Coronary artery (tissue), 2 donors: ENCODE measurements at regions not wholly inside any gene's neighbourhood (a gene's known extent, or its start where the extent isn't known, plus 50 kb on each side); places are given as distances from the start of the nearest gene placed in this dataset.

ENCODE experiments used
- DNase-seq: peaks from one replicate; pipeline ENCODE4 v3.0.0-alpha.2; 2017; ENCODE audit warnings: low spot score
- H3K27ac ChIP-seq, 2 donors: fragments of 200-600 bp; sonication (generic); one replicate each; pipeline ENCODE4 v1.5.1; 2016 to 2019
- H3K4me3 ChIP-seq: fragments of 200-600 bp; sonication (generic); 2 replicates; pipeline ENCODE4 v1.5.1; 2016; ENCODE audit warnings: mild to moderate bottlenecking, moderate library complexity
- TF ChIP-seq, protein P1 (sequence below): fragments of 200-600 bp; sonication (generic); IDR thresholded peaks from one replicate; pipeline ENCODE4 v1.5.1; 2019; ENCODE audit warnings: antibody characterized with exemption

DNA sequence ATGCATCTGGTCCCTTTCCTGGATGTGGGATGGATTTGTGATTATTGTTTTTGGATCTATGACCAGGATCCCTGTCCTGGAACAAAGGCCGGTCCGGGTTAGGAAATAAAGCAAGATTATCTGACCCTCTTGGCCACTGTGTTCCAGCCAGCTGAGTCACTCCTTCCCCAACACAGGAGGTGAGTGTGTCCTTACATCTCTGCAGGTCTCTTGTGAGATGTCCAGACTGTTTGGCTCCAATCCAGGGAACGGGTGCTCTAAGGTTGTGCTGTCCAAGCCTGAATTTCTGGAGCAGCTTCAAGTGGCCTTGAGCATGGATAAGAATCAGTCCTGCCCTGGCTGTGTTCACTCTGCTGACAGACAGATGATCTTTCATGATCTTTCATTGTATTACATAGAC lies 136.5 kb upstream of the CCL2 start:
- Histone ChIP-seq H3K27ac (no peak overlapping the region), H3K4me3 (no peak overlapping the region)
- TF ChIP-seq, protein P1, sequence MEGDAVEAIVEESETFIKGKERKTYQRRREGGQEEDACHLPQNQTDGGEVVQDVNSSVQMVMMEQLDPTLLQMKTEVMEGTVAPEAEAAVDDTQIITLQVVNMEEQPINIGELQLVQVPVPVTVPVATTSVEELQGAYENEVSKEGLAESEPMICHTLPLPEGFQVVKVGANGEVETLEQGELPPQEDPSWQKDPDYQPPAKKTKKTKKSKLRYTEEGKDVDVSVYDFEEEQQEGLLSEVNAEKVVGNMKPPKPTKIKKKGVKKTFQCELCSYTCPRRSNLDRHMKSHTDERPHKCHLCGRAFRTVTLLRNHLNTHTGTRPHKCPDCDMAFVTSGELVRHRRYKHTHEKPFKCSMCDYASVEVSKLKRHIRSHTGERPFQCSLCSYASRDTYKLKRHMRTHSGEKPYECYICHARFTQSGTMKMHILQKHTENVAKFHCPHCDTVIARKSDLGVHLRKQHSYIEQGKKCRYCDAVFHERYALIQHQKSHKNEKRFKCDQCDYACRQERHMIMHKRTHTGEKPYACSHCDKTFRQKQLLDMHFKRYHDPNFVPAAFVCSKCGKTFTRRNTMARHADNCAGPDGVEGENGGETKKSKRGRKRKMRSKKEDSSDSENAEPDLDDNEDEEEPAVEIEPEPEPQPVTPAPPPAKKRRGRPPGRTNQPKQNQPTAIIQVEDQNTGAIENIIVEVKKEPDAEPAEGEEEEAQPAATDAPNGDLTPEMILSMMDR, result no peak
- DNase-seq, result peak; percentile 31

DNA sequence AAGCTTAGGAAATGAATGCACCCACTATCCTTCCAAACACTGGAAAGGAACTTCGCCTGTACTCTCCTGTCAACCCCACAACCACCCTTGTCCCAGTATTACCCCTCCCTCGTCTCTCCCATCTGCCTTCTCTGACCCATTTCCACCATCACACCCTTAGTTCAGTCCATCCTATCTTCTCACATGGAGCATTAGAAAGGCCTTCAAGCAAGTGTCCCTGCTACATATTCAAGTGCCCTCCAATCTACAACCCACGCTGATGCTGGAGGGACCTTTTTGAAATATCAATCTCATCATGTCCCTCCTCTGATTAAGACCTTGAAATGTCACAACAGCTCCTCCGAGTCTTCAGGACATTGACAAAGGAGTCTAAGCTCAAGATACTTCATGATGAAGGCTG lies 133.8 kb upstream of the CCL2 start:
- Histone ChIP-seq H3K27ac (no peak overlapping the region), H3K4me3 (no peak overlapping the region)
- TF ChIP-seq, protein P1, result no peak
- DNase-seq, result peak; percentile 7

DNA sequence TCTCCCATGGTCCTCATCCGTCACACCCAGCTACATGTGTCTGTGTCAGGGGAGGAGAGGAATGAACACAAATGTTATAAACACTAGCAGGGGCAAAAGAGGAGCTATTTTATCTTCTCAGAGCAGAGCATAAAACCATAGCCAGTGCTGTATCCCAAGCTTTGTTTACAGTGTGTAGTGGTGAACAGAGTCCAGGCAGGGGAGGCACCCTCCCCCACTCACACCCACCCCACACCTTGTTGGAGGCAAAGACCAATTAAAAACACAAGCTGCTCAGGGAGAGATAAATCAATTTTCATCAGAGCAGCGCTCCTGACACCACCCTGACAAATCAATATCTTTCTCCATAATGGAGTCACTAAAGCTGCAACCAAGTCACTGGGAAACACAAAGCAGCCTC lies 132.6 kb upstream of the CCL2 start:
- DNase-seq, result no peak
- Histone ChIP-seq H3K4me3 (no peak overlapping the region), H3K27ac (no peak overlapping the region)
- TF ChIP-seq, protein P1, result no peak

DNA sequence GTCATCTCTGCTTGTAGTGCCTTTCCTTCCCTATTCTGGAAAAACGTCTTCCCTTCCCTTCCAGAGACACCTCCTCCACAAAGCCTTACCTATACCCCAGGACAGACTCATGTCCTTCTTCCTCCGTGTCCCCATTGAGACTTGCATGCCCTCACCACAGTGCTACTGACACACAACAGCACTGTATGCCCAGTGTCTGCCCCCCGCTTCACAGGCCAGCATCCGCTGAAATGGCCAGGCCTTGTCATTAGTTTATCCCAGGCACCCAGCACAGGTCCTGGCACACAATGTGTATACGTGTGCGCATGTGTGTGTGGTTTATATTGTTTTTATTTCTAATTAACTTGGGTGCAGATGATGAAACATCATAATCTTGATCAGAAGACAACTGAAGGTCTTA lies 130.1 kb upstream of the CCL2 start:
- no peak overlapping the region for H3K27ac ChIP-seq
- TF ChIP-seq, protein P1, result no peak
- no peak overlapping the region for H3K4me3 ChIP-seq
- DNase-seq, result peak; percentile 22

DNA sequence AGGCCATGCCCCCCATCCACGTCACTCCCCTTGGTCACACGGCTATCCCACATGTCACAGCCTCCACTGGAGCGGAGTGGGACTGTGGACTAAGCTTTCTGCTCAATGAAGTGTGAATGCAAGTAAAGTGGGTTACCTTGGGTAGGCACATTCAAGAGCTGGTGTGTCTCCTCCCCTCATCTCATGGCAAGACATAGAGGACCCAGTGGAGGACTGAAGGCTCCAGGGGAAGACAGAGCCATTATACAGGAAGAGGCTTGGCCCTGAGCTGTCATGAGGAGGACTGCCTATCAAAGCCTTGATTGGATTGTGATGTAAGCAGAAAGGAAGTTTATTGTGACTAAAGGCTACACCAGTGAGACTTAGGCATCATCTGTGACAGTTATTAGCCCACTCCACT lies 129.2 kb upstream of the CCL2 start:
- no peak overlapping the region for H3K27ac ChIP-seq
- no peak overlapping the region for H3K4me3 ChIP-seq
- DNase-seq, result peak; percentile 66
- TF ChIP-seq, protein P1, result no peak

DNA sequence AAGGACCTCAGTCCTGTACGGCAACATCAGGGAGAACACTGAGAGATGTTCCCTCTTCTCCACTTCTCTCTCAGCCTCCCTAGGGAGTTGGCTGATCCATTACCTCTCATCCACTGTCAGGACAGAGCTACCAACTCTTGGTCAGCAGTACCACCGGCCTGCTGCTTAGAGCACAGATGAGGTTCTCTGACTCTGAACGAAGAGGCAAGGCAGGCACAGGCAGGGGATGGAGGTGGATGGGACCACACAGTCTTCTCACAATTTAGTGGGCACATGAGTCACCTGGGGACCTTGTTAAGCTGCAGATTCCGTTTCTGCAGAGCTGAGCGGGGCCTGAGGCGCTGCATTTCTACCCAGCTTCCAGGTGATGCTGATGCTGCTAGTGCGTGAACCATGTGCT lies 128.6 kb upstream of the CCL2 start:
- TF ChIP-seq, protein P1, result no peak
- Histone ChIP-seq H3K27ac (no peak overlapping the region), H3K4me3 (no peak overlapping the region)
- peak; percentile 41 for DNase-seq

DNA sequence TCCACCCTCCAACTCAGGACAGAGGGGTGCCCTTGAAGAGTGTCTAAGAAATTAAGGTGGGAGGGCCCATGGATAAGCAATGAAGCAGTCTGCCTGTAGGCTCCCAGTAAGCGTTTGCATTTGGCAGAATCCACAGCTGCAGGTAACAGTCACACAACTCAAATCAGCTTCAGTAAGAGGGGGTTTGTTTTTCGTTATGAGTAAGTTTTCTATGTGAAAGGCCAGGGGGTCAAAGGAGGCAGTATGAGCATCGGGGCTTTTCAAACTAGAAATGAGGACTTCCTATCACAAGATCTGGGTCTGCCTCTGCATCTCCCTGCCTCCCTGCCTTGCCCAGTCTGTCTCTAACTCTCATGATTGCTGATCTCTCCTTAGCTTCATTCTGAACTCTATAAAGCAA lies 128.1 kb upstream of the CCL2 start:
- Histone ChIP-seq H3K27ac (no peak overlapping the region), H3K4me3 (no peak overlapping the region)
- TF ChIP-seq, protein P1, result no peak
- DNase-seq, result no peak
